Transverse colon (tissue), 4 donors: ENCODE measurements at regions not wholly inside any gene's neighbourhood (a gene's known extent, or its start where the extent isn't known, plus 50 kb on each side); places are given as distances from the start of the nearest gene placed in this dataset.

Source experiments
- EP300 ChIP-seq: sonication (generic); formaldehyde crosslinking; IDR thresholded peaks from one replicate; pipeline ENCODE4 v1.6.1; 2017; ENCODE audit warnings: antibody characterized with exemption, low read depth
- POLR2A ChIP-seq: fragments of 450-650 bp; IDR thresholded peaks from one replicate; pipeline ENCODE4 v1.6.1; 2016; ENCODE audit warnings: antibody characterized with exemption, mild to moderate bottlenecking, moderate library complexity
- POLR2AphosphoS5 ChIP-seq, 3 donors: sonication (generic); formaldehyde crosslinking; IDR thresholded peaks; one replicate each; pipeline ENCODE4 v1.6.1; 2016; ENCODE audit warnings: antibody characterized with exemption in 3 of 3
- TF ChIP-seq, protein P1 (sequence below), 5 experiments: fragments of 200-600 bp in 3 of 5; fragments of 450-650 bp in 2 of 5; sonication (generic) in 3 of 5; IDR thresholded peaks; 1 replicate in 2 of 5; 2 replicates in 3 of 5; pipeline ENCODE4 v1.5.1; 2016 to 2017; ENCODE audit warnings: antibody characterized with exemption in 5 of 5, inconsistent platforms in 3 of 5, mild to moderate bottlenecking in 2 of 5, moderate library complexity in 1 of 5

DNA sequence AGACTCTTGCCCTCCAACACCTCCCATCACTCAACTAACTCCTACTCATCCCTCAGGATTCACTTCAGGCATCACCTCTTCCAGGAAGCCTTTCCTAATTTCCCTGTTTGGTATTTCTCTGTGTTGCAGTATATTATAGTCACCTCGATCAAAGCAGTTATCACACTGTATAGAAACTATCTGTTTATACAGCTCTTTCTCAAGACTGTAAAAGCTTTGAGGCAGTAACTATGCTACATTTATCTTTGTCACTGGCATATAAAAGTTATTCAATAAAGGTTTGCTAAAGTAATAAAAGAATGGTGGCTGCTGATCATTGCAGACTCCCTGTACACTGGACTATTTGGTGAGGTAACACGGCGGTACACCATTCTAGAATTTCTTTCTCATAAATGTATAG lies 284.9 kb downstream of the PAX3 start:
- TF ChIP-seq, protein P1, sequence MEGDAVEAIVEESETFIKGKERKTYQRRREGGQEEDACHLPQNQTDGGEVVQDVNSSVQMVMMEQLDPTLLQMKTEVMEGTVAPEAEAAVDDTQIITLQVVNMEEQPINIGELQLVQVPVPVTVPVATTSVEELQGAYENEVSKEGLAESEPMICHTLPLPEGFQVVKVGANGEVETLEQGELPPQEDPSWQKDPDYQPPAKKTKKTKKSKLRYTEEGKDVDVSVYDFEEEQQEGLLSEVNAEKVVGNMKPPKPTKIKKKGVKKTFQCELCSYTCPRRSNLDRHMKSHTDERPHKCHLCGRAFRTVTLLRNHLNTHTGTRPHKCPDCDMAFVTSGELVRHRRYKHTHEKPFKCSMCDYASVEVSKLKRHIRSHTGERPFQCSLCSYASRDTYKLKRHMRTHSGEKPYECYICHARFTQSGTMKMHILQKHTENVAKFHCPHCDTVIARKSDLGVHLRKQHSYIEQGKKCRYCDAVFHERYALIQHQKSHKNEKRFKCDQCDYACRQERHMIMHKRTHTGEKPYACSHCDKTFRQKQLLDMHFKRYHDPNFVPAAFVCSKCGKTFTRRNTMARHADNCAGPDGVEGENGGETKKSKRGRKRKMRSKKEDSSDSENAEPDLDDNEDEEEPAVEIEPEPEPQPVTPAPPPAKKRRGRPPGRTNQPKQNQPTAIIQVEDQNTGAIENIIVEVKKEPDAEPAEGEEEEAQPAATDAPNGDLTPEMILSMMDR (IDR thresholded peaks at IDR 0.05): no peak
- TF ChIP-seq EP300 (no peak), POLR2AphosphoS5 (IDR thresholded peaks at IDR 0.05) (no peak), POLR2A (no peak)
